ENCODE measurements at regions not wholly inside any gene's neighbourhood (a gene's known extent, or its start where the extent isn't known, plus 50 kb on each side); places are given as distances from the start of the nearest gene placed in this dataset.
"Not testable (repeated sequence)": the region's sequence is repeated elsewhere in the genome, so short reads cannot be mapped to it uniquely, and the experiment has no call there.

DNA sequence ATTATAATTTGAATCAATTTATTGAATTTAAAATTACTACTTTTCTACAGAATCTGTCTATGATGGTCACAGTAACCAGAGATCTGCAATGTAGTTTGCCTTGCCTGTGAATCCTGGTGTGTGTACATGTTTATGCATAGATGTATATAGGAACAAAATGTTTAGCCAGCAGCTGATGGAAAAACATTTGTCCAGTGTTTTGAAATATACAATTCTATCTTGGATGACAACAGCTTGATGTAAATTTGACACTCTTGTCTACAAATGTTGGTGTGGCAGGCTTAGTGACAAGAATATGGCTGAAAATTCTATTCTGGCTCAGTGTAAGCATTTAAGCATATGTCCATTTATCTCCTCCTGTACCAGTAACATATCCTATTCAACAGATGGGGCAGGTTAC is 229.4 kb downstream of the RCHY1 start:
- no peak for DNase-seq (ENCODE audit: low read depth)
- peaks cover 3% of the 10 kb centered on the region for H3K9me3 Mint-ChIP-seq (ENCODE audit: unreplicated experiment)
- no peak for FAIRE-seq
- Histone ChIP-seq H3K27ac (ENCODE audit: low read depth, low read length) (no peak overlapping the region), H2AFZ (ENCODE audit: low read depth, low read length) (no peak overlapping the region), H3K79me2 (ENCODE audit: insufficient read depth, low read length) (no peaks in the 10 kb centered on the region), H3K4me3 (ENCODE audit: insufficient read depth, low read depth, low read length) (no peak overlapping the region), H3K9ac (ENCODE audit: low read length) (no peak overlapping the region), H3K36me3 (ENCODE audit: insufficient read depth, low read length) (no peaks in the 10 kb centered on the region), H3K4me1 (ENCODE audit: insufficient read depth, low read length) (no peaks in the 10 kb centered on the region), H3K9me3 (ENCODE audit: insufficient read depth, low read depth, low read length) (no peaks in the 10 kb centered on the region), H4K20me1 (ENCODE audit: insufficient read depth, low read length) (no peaks in the 10 kb centered on the region), H3K27me3 (ENCODE audit: insufficient read depth, low read length) (no peaks in the 10 kb centered on the region), H3K4me2 (ENCODE audit: low read length) (no peak overlapping the region)
- H3K27ac Mint-ChIP-seq (ENCODE audit: unreplicated experiment): no peak overlapping the region
- H3K4me3 Mint-ChIP-seq (ENCODE audit: unreplicated experiment): no peak overlapping the region
- H3K27me3 Mint-ChIP-seq (ENCODE audit: low read depth, unreplicated experiment): peaks cover 5% of the 10 kb centered on the region
- TF ChIP-seq, protein P1, sequence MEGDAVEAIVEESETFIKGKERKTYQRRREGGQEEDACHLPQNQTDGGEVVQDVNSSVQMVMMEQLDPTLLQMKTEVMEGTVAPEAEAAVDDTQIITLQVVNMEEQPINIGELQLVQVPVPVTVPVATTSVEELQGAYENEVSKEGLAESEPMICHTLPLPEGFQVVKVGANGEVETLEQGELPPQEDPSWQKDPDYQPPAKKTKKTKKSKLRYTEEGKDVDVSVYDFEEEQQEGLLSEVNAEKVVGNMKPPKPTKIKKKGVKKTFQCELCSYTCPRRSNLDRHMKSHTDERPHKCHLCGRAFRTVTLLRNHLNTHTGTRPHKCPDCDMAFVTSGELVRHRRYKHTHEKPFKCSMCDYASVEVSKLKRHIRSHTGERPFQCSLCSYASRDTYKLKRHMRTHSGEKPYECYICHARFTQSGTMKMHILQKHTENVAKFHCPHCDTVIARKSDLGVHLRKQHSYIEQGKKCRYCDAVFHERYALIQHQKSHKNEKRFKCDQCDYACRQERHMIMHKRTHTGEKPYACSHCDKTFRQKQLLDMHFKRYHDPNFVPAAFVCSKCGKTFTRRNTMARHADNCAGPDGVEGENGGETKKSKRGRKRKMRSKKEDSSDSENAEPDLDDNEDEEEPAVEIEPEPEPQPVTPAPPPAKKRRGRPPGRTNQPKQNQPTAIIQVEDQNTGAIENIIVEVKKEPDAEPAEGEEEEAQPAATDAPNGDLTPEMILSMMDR (IDR thresholded peaks at IDR 0.05; ENCODE audit: insufficient read depth, low read depth, low read length): no peak
- no peak for TF ChIP-seq EZH2 (IDR thresholded peaks at IDR 0.05; ENCODE audit: insufficient read depth, low read length)
- no peaks in the 10 kb centered on the region for H3K36me3 Mint-ChIP-seq (ENCODE audit: low read depth, unreplicated experiment)
- no peaks in the 10 kb centered on the region for H3K4me1 Mint-ChIP-seq (ENCODE audit: low read depth, unreplicated experiment)

- H2AFZ ChIP-seq (ENCODE audit: low read depth, low read length); H3K27me3 Mint-ChIP-seq (ENCODE audit: low read depth, unreplicated experiment); H3K9me3 ChIP-seq (ENCODE audit: insufficient read depth, low read depth, low read length); H4K20me1 ChIP-seq (ENCODE audit: insufficient read depth, low read length); H3K79me2 ChIP-seq (ENCODE audit: insufficient read depth, low read length); H3K27ac ChIP-seq (ENCODE audit: low read depth, low read length); H3K4me2 ChIP-seq (ENCODE audit: low read length); H3K4me3 Mint-ChIP-seq (ENCODE audit: unreplicated experiment); H3K4me1 Mint-ChIP-seq (ENCODE audit: low read depth, unreplicated experiment); H3K4me3 ChIP-seq (ENCODE audit: insufficient read depth, low read depth, low read length); H3K27ac Mint-ChIP-seq (ENCODE audit: unreplicated experiment); H3K9me3 Mint-ChIP-seq (ENCODE audit: unreplicated experiment); H3K36me3 ChIP-seq (ENCODE audit: insufficient read depth, low read length); H3K27me3 ChIP-seq (ENCODE audit: insufficient read depth, low read length); DNase-seq (ENCODE audit: low read depth); FAIRE-seq; H3K9ac ChIP-seq (ENCODE audit: low read length); H3K36me3 Mint-ChIP-seq (ENCODE audit: low read depth, unreplicated experiment); H3K4me1 ChIP-seq (ENCODE audit: insufficient read depth, low read length): not testable (repeated sequence)
Observed at GRCh38 chr4:75280461-75280860, 233.7 kb downstream of the RCHY1 start.

DNA sequence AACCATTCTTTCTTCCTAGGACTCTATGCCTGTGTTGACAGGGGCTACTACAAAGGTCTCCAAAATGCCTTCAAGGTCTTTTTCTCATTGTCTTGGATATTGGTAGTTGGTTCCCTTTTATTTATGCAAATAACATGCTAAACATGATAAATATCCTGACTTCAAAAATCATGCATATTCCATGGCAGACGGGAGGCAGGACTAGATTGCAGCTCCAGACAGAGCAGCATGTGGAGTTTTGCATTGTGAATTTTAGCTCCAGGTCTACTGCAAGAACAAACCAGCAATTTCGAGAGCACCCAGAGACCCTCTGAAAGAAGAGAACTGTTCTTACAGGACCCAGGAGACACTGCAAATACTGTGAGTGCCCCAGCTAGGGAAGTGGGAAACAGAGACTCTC is 254.9 kb downstream of the RCHY1 start:
- H3K4me2 ChIP-seq (ENCODE audit: low read length): no peak overlapping the region
- H3K9ac ChIP-seq (ENCODE audit: low read length): no peak overlapping the region
- Mint-ChIP-seq H3K4me3 (ENCODE audit: unreplicated experiment) (no peak overlapping the region), H3K9me3 (ENCODE audit: unreplicated experiment) (no peaks in the 10 kb centered on the region), H3K4me1 (ENCODE audit: low read depth, unreplicated experiment) (no peaks in the 10 kb centered on the region), H3K27ac (ENCODE audit: unreplicated experiment) (no peak overlapping the region), H3K36me3 (ENCODE audit: low read depth, unreplicated experiment) (no peaks in the 10 kb centered on the region), H3K27me3 (ENCODE audit: low read depth, unreplicated experiment) (no peaks in the 10 kb centered on the region)
- no peaks in the 10 kb centered on the region for H3K27me3 ChIP-seq (ENCODE audit: insufficient read depth, low read length)
- no peaks in the 10 kb centered on the region for H3K9me3 ChIP-seq (ENCODE audit: insufficient read depth, low read depth, low read length)
- no peaks in the 10 kb centered on the region for H4K20me1 ChIP-seq (ENCODE audit: insufficient read depth, low read length)
- H3K4me1 ChIP-seq (ENCODE audit: insufficient read depth, low read length): no peaks in the 10 kb centered on the region
- FAIRE-seq: no peak
- H3K79me2 ChIP-seq (ENCODE audit: insufficient read depth, low read length): no peaks in the 10 kb centered on the region
- no peak for DNase-seq (ENCODE audit: low read depth)
- no peak overlapping the region for H2AFZ ChIP-seq (ENCODE audit: low read depth, low read length)
- H3K27ac ChIP-seq (ENCODE audit: low read depth, low read length): no peak overlapping the region
- TF ChIP-seq, protein P1 (IDR thresholded peaks at IDR 0.05; ENCODE audit: insufficient read depth, low read depth, low read length): no peak
- TF ChIP-seq EZH2 (IDR thresholded peaks at IDR 0.05; ENCODE audit: insufficient read depth, low read length): no peak
- no peak overlapping the region for H3K4me3 ChIP-seq (ENCODE audit: insufficient read depth, low read depth, low read length)
- H3K36me3 ChIP-seq (ENCODE audit: insufficient read depth, low read length): no peaks in the 10 kb centered on the region

All from astrocyte (in vitro differentiated cells and primary cell).